ENCODE measurements at regions not wholly inside any gene's neighbourhood (a gene's known extent, or its start where the extent isn't known, plus 50 kb on each side); places are given as distances from the start of the nearest gene placed in this dataset.
"Not testable (repeated sequence)": the region's sequence is repeated elsewhere in the genome, so short reads cannot be mapped to it uniquely, and the experiment has no call there.

DNA sequence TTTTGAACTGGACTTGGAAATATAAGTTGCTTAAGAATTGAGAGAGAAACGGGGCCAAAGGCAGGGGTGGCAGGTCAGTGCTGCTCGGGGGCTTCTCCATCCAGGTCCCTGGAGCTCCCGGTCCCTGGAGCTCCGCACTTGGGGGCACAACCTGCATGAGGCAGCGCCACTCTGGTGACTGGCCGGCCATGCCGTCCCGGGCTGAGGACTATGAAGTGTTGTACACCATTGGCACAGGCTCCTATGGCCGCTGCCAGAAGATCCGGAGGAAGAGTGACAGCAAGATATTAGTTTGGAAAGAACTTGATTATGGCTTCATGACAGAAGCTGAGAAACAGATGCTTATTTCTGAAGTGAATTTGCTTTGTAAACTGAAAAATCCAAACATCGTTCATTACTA, 76.9 kb upstream of the POTEG start:
- DNase-seq (ENCODE audit: low read depth, low spot score), result not testable (repeated sequence)

DNA sequence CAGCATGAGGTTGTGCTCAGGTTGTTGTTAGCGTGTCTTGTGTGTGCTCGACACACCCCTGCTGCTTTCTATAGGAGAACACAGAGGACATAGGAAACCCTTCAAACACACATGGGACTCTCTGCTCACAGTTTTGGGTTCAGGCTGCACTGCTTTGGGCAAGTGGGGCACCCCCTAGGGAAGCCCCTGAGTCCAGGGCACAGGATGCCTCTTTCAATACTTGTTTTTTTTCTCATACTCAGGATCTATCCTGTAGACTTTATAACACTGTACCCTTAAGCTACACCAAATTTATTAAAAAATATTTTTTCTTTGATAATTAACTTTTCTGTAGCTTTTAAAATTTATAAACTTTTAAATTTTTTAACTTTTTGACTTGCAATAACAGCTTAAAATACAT, 55.3 kb upstream of the POTEG start:
- not testable (repeated sequence) for DNase-seq (ENCODE audit: low read depth, low spot score)

DNA sequence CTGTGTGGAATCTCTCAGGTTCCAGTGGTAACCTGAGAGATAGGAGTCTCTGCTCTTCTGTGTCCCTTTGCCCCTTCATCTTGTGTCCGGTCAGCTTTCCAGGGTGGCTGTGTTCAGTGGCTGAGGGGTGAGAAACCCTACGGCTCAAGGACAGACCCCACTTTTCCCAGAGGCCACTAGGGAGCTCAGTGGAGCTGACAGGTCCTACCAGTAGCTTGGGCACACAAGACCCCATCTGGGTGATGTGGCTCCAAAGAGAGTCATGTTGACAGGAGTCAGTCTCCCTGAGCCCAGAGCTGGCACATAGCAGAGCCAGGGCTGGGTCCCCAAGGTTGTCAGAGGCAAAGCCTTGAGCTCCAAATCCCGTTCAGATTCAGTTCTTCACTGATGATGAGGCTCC, 54.3 kb upstream of the POTEG start:
- not testable (repeated sequence) for DNase-seq (ENCODE audit: low read depth, low spot score)

- not testable (repeated sequence) for DNase-seq (ENCODE audit: low read depth, low spot score)
Measured at GRCh38 chr14:19487690-19488089, 53.5 kb upstream of the POTEG start.

DNA sequence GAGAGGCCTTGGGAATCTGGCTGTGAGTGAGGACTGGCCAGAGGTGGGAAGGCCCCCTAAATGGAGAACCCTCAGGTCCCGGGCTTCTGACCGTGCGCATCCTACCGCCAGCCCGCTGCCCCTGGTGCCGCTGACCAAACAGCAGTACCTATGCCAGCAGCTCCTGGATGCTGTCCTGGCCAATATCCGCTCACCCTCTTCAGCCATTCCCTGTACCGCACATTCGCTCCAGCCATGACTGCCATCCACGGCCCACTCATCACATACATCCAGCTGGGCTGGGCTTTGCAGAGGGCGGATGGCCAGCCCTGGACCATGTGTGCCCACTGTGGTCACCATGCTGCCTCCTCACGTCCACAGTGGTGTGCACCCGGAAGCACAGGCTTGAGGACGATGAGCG, 53.1 kb upstream of the POTEG start:
- DNase-seq (ENCODE audit: low read depth, low spot score), result not testable (repeated sequence)

DNA sequence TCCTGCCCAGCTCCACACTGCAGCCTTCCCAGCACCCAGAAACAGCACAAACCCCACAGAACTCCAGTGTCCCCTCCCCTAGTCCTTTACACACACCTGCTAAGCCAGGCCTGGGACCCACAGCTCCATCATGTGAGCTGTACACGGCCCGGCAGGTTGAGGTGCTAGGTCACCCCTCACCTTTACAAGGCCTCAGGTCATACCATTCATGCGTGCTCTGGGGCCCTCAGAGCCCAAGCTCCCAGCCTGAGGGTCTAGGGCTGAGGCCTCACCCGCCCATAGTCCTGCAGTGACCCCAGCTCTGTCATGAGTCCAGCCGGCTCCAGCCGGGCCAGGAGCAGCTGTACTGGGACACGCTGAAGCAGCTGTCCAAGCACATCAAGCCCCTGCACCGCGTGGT, 51.2 kb upstream of the POTEG start:
- DNase-seq (ENCODE audit: low read depth, low spot score), result peak; percentile 0
